Gastroesophageal sphincter (tissue), 4 donors: ENCODE measurements at regions not wholly inside any gene's neighbourhood (a gene's known extent, or its start where the extent isn't known, plus 50 kb on each side); places are given as distances from the start of the nearest gene placed in this dataset.

Experiments used
- ATAC-seq: fragments of 150-250 bp; one replicate; pipeline ENCODE4 v1.9.1; 2016; ENCODE audit warnings: mild to moderate bottlenecking, moderate library complexity
- H3K27ac ChIP-seq, 4 donors: fragments of 200-600 bp; sonication (generic) in 3 of 4; 1 replicate in 3 of 4; 2 replicates in 1 of 4; pipeline ENCODE4 v1.5.1; 2016 to 2019
- H3K27me3 ChIP-seq: fragments of 200-600 bp; sonication (generic); one replicate; pipeline ENCODE4 v1.5.1; 2019
- H3K36me3 ChIP-seq, 2 donors: fragments of 200-600 bp; sonication (generic); one replicate each; pipeline ENCODE4 v1.5.1; 2019; ENCODE audit warnings: control low read depth in 1 of 2
- H3K4me1 ChIP-seq, 3 donors: fragments of 200-600 bp; sonication (generic); 1 replicate in 2 of 3; 2 replicates in 1 of 3; pipeline ENCODE4 v1.5.1; 2016 to 2019; ENCODE audit warnings: control low read depth in 2 of 3
- H3K4me3 ChIP-seq, 2 donors: fragments of 200-600 bp; sonication (generic); one replicate each; pipeline ENCODE4 v1.5.1; 2019; ENCODE audit warnings: mild to moderate bottlenecking in 1 of 2, moderate library complexity in 1 of 2
- H3K9me3 ChIP-seq, 3 donors: fragments of 200-600 bp; sonication (generic); one replicate each; pipeline ENCODE4 v1.5.1; 2017 to 2019; ENCODE audit warnings: control low read depth in 2 of 3
- EP300 ChIP-seq: sonication (generic); formaldehyde crosslinking; IDR thresholded peaks from one replicate; pipeline ENCODE4 v1.6.1; 2017; ENCODE audit warnings: antibody characterized with exemption, mild to moderate bottlenecking
- POLR2A ChIP-seq, 2 donors: fragments of 450-650 bp; IDR thresholded peaks; one replicate each; pipeline ENCODE4 v1.6.1; 2017; ENCODE audit warnings: antibody characterized with exemption in 2 of 2, mild to moderate bottlenecking in 2 of 2, moderate library complexity in 1 of 2
- POLR2AphosphoS5 ChIP-seq: sonication (generic); formaldehyde crosslinking; IDR thresholded peaks from one replicate; pipeline ENCODE4 v1.6.1; 2017; ENCODE audit warnings: antibody characterized with exemption
- WGBS, 2 donors: methylation state at CpG; one replicate each; pipeline ENCODE4 v1.1.5; 2018; ENCODE audit warnings: low coverage in 1 of 2; 5-methylcytosine and 5-hydroxymethylcytosine counted together
- TF ChIP-seq, protein P1 (sequence below), 4 experiments: fragments of 200-600 bp in 2 of 4; fragments of 450-650 bp in 2 of 4; sonication (generic) in 1 of 4; IDR thresholded peaks; one replicate each; pipeline ENCODE4 v1.5.1; 2017 to 2019; ENCODE audit warnings: antibody characterized with exemption in 4 of 4, mild to moderate bottlenecking in 2 of 4, moderate library complexity in 2 of 4

DNA sequence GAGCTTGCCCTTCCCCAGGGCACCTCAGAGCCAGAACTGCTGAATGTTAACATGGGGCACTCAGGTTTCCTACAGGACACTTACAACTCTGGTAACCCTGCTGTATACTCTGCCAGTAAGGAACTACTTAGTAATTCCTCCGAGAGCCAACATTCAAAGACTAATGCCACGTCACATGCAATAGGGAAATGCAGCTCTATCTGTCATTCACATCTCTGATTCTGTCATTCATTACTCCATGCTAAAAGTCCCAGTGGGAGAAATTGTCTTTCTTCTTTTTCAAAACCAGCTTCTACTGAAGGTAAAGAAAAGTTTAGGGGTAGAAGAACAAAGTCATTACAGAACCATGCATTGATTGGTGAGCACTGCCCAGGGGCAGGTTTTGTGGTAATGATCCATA lies 189.2 kb downstream of the DAD1 start:
- ATAC-seq: no peak
- 80% methylated on average over 2 of the region's 2 CpGs; no CpG with 5 or more reads in 1 of the 2 donors for WGBS, 2 donors

DNA sequence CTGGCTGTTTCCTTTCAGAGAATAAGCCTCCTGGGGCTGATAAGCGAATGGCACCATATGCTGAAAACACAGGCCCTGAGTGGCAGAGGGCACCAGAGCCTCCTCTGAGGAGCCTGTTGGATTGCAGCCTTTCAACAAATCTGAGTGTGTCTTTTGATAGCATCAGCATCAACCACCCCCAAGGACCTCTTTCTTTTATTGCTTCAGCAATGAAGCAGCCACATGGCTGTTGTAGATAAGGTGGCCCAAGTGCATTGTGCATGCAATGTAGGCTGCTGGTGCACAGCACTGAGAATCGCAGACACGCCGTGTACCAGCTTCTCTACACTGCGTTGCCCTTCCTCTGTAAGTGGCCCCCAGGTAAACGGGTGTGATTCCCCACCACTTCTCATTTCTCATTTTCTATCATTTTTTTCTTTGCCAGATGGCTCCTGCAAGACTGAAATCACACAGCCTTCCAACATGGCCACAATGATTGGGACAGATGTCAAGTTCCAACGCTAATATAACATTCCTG lies 191.7 kb downstream of the DAD1 start:
- ATAC-seq: no peak
- Histone ChIP-seq H3K27me3 (no peaks in the 10 kb centered on the region), H3K36me3 (no peaks in the 10 kb centered on the region), H3K4me3 (no peak overlapping the region), H3K27ac (no peak overlapping the region), H3K9me3 (no peaks in the 10 kb centered on the region), H3K4me1 (no peaks in the 10 kb centered on the region)
- TF ChIP-seq, protein P1, sequence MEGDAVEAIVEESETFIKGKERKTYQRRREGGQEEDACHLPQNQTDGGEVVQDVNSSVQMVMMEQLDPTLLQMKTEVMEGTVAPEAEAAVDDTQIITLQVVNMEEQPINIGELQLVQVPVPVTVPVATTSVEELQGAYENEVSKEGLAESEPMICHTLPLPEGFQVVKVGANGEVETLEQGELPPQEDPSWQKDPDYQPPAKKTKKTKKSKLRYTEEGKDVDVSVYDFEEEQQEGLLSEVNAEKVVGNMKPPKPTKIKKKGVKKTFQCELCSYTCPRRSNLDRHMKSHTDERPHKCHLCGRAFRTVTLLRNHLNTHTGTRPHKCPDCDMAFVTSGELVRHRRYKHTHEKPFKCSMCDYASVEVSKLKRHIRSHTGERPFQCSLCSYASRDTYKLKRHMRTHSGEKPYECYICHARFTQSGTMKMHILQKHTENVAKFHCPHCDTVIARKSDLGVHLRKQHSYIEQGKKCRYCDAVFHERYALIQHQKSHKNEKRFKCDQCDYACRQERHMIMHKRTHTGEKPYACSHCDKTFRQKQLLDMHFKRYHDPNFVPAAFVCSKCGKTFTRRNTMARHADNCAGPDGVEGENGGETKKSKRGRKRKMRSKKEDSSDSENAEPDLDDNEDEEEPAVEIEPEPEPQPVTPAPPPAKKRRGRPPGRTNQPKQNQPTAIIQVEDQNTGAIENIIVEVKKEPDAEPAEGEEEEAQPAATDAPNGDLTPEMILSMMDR (IDR thresholded peaks at IDR 0.05): no peak
- no peak for TF ChIP-seq EP300
- WGBS, 2 donors: 82 to 100% methylated on average over 1 to 5 of the region's 7 CpGs

More for the DNA sequence above, 189.2 kb downstream of the DAD1 start:
- Histone ChIP-seq H3K27ac (no peak overlapping the region), H3K27me3 (no peaks in the 10 kb centered on the region), H3K9me3 (no peaks in the 10 kb centered on the region), H3K4me3 (no peak overlapping the region), H3K4me1 (no peaks in the 10 kb centered on the region), H3K36me3 (no peaks in the 10 kb centered on the region)
- TF ChIP-seq, protein P1 (IDR thresholded peaks at IDR 0.05): no peak
- TF ChIP-seq POLR2A (IDR thresholded peaks at IDR 0.05) (no peak), POLR2AphosphoS5 (no peak)

GRCh38 chr14:22395803-22396202 lies 193.2 kb downstream of the DAD1 start:
- Histone ChIP-seq H3K36me3 (no peaks in the 10 kb centered on the region), H3K4me1 (no peaks in the 10 kb centered on the region), H3K27ac (no peak overlapping the region), H3K4me3 (no peak overlapping the region), H3K27me3 (no peaks in the 10 kb centered on the region), H3K9me3 (no peaks in the 10 kb centered on the region)
- WGBS, 2 donors: 94% methylated on average over 2 of the region's 2 CpGs; no CpG with 5 or more reads in 1 of the 2 donors
- ATAC-seq: no peak
- TF ChIP-seq EP300: no peak
- TF ChIP-seq POLR2A (IDR thresholded peaks at IDR 0.05): no peak
- TF ChIP-seq, protein P1 (IDR thresholded peaks at IDR 0.05): no peak
- no peak for TF ChIP-seq POLR2AphosphoS5

DNA sequence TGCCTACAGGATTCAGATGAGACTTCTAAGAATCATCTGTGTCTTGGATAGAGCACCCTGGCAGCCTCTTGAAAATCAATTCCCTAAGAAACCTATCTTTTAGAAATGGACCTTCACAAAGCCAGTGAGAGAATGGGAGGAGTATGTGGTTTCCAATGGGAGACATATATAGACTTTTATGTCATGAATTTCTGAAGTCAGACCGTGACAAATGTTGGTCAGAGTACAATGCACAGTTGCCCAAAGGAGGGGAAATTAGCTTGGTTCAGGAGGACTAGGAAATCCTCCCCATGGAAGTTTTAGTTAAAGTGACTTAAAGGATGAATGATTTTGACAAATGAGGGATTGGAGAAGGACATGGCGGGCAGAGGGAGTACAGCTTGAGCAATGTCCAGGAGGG lies 194.4 kb downstream of the DAD1 start:
- no peak overlapping the region for H3K27ac ChIP-seq

DNA sequence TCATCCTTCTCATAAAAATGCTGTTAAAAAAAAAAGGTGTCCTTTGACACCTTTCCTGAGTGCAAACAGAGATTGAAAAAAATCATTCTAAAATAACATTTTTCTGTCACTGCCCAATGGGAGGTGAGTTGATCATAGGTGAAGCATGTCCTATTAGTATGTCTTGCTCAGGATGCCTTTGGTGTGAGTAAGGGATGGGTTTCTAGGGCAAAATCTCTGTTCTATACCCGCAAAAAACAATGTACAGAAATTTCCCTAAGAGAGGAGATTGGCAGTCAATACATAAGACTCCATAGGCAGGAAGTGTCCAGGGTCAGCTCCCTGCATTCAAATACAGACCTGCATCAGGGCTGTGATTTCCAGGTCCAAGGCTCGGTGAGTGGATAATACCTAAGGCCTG lies 195.2 kb downstream of the DAD1 start:
- H3K27ac ChIP-seq: no peak overlapping the region
- H3K4me3 ChIP-seq: no peak overlapping the region
- no peak for ATAC-seq
- peaks cover 16% of the 10 kb centered on the region for H3K27me3 ChIP-seq
- H3K36me3 ChIP-seq: no peaks in the 10 kb centered on the region
- TF ChIP-seq POLR2AphosphoS5 (no peak), EP300 (no peak), POLR2A (IDR thresholded peaks at IDR 0.05) (no peak)
- TF ChIP-seq, protein P1 (IDR thresholded peaks at IDR 0.05): no peak
- WGBS, 2 donors: 83 to 88% methylated on average over 1 of the region's 2 CpGs
- H3K4me1 ChIP-seq: no peaks in the 10 kb centered on the region
- H3K9me3 ChIP-seq: no peaks in the 10 kb centered on the region

More for the DNA sequence above, 194.4 kb downstream of the DAD1 start:
- Histone ChIP-seq H3K9me3 (no peaks in the 10 kb centered on the region), H3K27me3 (peaks cover 9% of the 10 kb centered on the region), H3K4me1 (no peaks in the 10 kb centered on the region), H3K4me3 (no peak overlapping the region), H3K36me3 (no peaks in the 10 kb centered on the region)
- 68 to 86% methylated on average over 2 of the region's 2 CpGs for WGBS, 2 donors
- TF ChIP-seq POLR2AphosphoS5 (no peak), POLR2A (IDR thresholded peaks at IDR 0.05) (no peak), EP300 (no peak)
- TF ChIP-seq, protein P1 (IDR thresholded peaks at IDR 0.05): no peak
- no peak for ATAC-seq
